GM19238 (cell line): ENCODE measurements at regions not wholly inside any gene's neighbourhood (a gene's known extent, or its start where the extent isn't known, plus 50 kb on each side); places are given as distances from the start of the nearest gene placed in this dataset.
"Not testable (repeated sequence)": the region's sequence is repeated elsewhere in the genome, so short reads cannot be mapped to it uniquely, and the experiment has no call there.

ENCODE experiments used
- DNase-seq: peaks from one replicate; pipeline ENCODE4 v3.0.0; 2011; ENCODE audit warnings: low spot score; ENCODE audit not compliant: insufficient read length

GRCh38 chr3:107465064-107465631 is 57.6 kb upstream of the BBX start:
- no peak for DNase-seq

- DNase-seq, result no peak
Measured at GRCh38 chr3:107468782-107469181, 54.0 kb upstream of the BBX start.

- not testable (repeated sequence) for DNase-seq
Measured at GRCh38 chr3:107470496-107470895, 52.3 kb upstream of the BBX start.
